ENCODE measurements at regions not wholly inside any gene's neighbourhood (a gene's known extent, or its start where the extent isn't known, plus 50 kb on each side); places are given as distances from the start of the nearest gene placed in this dataset.
A peak's percentile ranks its signal among the peaks of the same experiment; 100 is the strongest.
"Not testable (repeated sequence)": the region's sequence is repeated elsewhere in the genome, so short reads cannot be mapped to it uniquely, and the experiment has no call there.

- Histone ChIP-seq H3K27ac (no peak overlapping the region), H3K27me3 (no peaks in the 10 kb centered on the region), H3K4me2 (no peak overlapping the region), H3K36me3 (no peaks in the 10 kb centered on the region), H3K4me3 (no peak overlapping the region), H4K20me1 (no peaks in the 10 kb centered on the region), H3K4me1 (no peaks in the 10 kb centered on the region), H3K9ac (no peak overlapping the region), H3K9me3 (replicated peaks in 1 of 11) (peaks cover 0 to 5% (median 0%) of the 10 kb centered on the region in 11 experiments; a peak in 3 of 22 replicates)
- TF ChIP-seq Cebpa-rat (IDR thresholded peaks at IDR 0.05) = no peak
Observed at GRCh38 chr12:83896416-83896815, 1016.2 kb downstream of the SLC6A15 start.

DNA sequence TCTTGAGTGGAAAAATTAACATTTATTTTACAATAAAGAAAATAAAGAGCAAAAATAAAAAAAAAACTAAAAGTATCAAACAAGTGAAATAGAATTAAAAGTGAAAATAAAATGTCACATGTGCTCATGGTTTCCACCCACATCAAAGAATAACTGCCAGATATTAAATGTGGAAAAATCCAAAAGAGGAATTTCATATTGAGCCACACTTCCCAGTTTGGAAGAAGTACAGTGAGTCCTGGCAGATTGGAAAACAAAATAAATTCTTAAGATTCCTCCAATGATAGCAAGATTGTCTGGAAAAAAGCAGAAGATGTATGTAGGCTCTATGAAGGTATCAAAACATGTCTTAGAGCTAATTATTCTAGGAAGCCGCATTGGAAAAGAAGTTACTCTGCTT lies 1019.5 kb downstream of the SLC6A15 start:
- H3K9me3 ChIP-seq (replicated peaks in 1 of 11) = 0 out of 22 replicates have a peak, but pooled peaks cover 0 to 8% (median 0%) of the 10 kb centered on the region in 11 experiments
- no peak for TF ChIP-seq Cebpa-rat (IDR thresholded peaks at IDR 0.05)

GRCh38 chr12:83889745-83890144 lies 1022.9 kb downstream of the SLC6A15 start:
- Histone ChIP-seq H4K20me1 (no peaks in the 10 kb centered on the region), H3K9ac (no peak overlapping the region), H3K4me3 (no peak overlapping the region), H3K9me3 (replicated peaks in 1 of 11) (0 out of 22 replicates have a peak, but pooled peaks cover 0 to 8% (median 0%) of the 10 kb centered on the region in 11 experiments), H3K36me3 (no peaks in the 10 kb centered on the region), H3K4me1 (no peaks in the 10 kb centered on the region), H3K27me3 (no peaks in the 10 kb centered on the region), H3K4me2 (no peak overlapping the region), H3K27ac (no peak overlapping the region)
- TF ChIP-seq Cebpa-rat (IDR thresholded peaks at IDR 0.05) = no peak

More for the DNA sequence above, 1019.5 kb downstream of the SLC6A15 start:
- Histone ChIP-seq H3K4me1 (no peaks in the 10 kb centered on the region), H3K4me3 (no peak overlapping the region), H3K27me3 (no peaks in the 10 kb centered on the region), H3K27ac (no peak overlapping the region), H3K36me3 (no peaks in the 10 kb centered on the region), H3K4me2 (no peak overlapping the region), H4K20me1 (no peaks in the 10 kb centered on the region), H3K9ac (no peak overlapping the region)

GRCh38 chr12:83886479-83886878 lies 1026.1 kb downstream of the SLC6A15 start:
- no peak overlapping the region for H3K4me3 ChIP-seq
- no peak for TF ChIP-seq Cebpa-rat (IDR thresholded peaks at IDR 0.05)
- no peak overlapping the region for H3K4me2 ChIP-seq
- H3K27ac ChIP-seq = no peak overlapping the region
- no peaks in the 10 kb centered on the region for H4K20me1 ChIP-seq
- H3K27me3 ChIP-seq = no peaks in the 10 kb centered on the region
- H3K36me3 ChIP-seq = no peaks in the 10 kb centered on the region
- 0 out of 22 replicates have a peak, but pooled peaks cover 0 to 8% (median 0%) of the 10 kb centered on the region in 11 experiments for H3K9me3 ChIP-seq (replicated peaks in 1 of 11)
- no peak overlapping the region for H3K9ac ChIP-seq
- H3K4me1 ChIP-seq = no peaks in the 10 kb centered on the region

GRCh38 chr12:83870921-83871599 lies 1041.5 kb downstream of the SLC6A15 start:
- H4K20me1 ChIP-seq; H3K9me3 ChIP-seq (replicated peaks in 1 of 11); H3K36me3 ChIP-seq; H3K4me2 ChIP-seq; H3K27ac ChIP-seq; H3K9ac ChIP-seq; H3K4me1 ChIP-seq; H3K4me3 ChIP-seq; H3K27me3 ChIP-seq: not testable (repeated sequence)

DNA sequence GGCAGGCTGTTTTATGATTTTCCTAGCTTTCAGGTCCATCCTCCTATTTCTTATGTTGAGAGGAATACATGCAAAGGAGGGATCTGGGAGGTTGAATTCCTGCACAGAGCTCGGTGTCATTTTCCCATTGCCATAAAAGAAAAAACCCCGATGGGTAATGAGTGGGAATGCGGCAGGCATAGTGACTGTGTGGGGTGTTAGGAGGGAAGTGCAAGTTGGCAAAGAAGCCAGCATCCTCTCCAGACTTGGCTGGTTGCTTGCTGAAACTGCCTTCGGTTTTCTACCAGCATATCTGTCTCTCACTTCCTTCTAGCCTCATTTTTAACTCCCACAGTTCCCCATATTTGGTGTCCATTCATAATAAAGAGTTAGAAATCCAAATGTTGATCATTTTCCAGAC lies 1046.1 kb downstream of the SLC6A15 start:
- no peak overlapping the region for H3K4me3 ChIP-seq
- H3K9me3 ChIP-seq (replicated peaks in 1 of 11) = no peaks in the 10 kb centered on the region
- no peak overlapping the region for H3K9ac ChIP-seq
- peaks cover 0 to 10% (median 0%) of the 10 kb centered on the region in 10 experiments; a peak in 2 of 20 replicates for H3K4me1 ChIP-seq
- no peak for TF ChIP-seq Cebpa-rat (IDR thresholded peaks at IDR 0.05)
- no peaks in the 10 kb centered on the region for H3K36me3 ChIP-seq
- peak overlapping the region in 2 of 11 experiments; percentile 8 to 23; a peak in 2 of 22 replicates for H3K4me2 ChIP-seq
- no peaks in the 10 kb centered on the region for H3K27me3 ChIP-seq
- no peaks in the 10 kb centered on the region for H4K20me1 ChIP-seq
- H3K27ac ChIP-seq = no peak overlapping the region

DNA sequence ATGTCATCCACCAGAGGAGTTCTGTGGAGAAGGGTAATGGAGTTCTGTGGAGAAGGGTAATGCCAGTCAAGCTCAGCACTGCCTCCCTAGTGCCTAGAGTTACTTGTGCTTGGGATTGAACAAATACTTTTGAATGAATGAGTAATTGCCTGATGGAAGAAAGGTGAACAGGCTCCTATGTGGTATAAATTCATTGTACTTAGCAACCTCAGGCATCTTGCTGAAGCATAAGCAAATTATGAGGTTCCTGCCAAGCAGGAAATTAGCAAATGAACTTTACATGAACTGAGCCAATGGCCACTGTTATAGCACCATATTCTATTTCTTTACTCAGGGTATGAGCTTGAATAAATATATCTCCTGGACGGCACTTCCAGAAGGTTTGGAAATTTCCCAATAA lies 1047.2 kb downstream of the SLC6A15 start:
- Histone ChIP-seq H3K27me3 (no peaks in the 10 kb centered on the region), H3K4me1 (peaks cover 0 to 10% (median 0%) of the 10 kb centered on the region in 10 experiments; a peak in 3 of 20 replicates), H3K9ac (no peak overlapping the region), H3K36me3 (no peaks in the 10 kb centered on the region), H4K20me1 (no peaks in the 10 kb centered on the region), H3K9me3 (replicated peaks in 1 of 11) (no peaks in the 10 kb centered on the region), H3K4me2 (no peak overlapping the region), H3K27ac (no peak overlapping the region), H3K4me3 (no peak overlapping the region)
- no peak for TF ChIP-seq Cebpa-rat (IDR thresholded peaks at IDR 0.05)

DNA sequence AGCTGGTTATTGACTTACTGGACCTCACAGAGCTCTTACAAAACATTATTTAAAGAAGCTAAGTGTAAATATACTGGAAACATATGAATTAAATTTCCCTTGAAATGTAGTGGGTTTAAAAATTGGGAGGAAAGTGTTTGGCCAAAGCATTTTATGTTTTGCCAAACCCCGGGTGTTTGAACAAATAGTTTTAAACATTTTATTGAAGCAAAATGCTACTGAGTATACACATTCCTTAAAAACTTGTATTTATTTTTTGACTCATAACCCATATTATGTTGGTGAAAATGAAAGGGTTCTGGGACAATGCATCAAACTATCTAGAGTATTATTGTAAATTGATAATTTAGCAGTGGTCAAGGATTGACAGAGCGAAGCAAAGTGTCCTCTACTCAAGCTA lies 1048.5 kb downstream of the SLC6A15 start:
- Histone ChIP-seq H3K27me3 (no peaks in the 10 kb centered on the region), H3K36me3 (no peaks in the 10 kb centered on the region), H3K9ac (no peak overlapping the region), H3K4me1 (peaks cover 0 to 12% (median 0%) of the 10 kb centered on the region in 10 experiments; a peak in 3 of 20 replicates), H3K4me3 (no peak overlapping the region), H3K9me3 (replicated peaks in 1 of 11) (no peaks in the 10 kb centered on the region), H4K20me1 (no peaks in the 10 kb centered on the region), H3K27ac (no peak overlapping the region), H3K4me2 (no peak overlapping the region)
- no peak for TF ChIP-seq Cebpa-rat (IDR thresholded peaks at IDR 0.05)

DNA sequence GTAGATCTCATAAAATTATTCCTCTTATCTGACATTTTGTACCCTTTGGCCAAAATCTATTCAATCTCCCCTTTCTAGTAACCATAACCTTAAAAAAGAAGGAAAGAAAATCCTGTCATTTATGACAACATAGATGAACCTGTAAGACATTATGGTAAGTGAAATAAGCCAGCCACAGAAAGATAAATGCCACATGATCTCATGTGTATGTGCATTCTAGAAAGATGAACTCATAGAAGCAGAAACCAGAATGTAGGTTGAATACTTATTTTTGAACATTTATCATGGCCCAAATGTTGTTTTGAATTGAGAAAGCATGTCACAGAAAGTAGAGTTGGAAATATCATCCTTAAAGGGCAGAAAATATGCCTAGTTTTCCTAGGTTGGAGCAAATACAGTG lies 1053.6 kb downstream of the SLC6A15 start:
- Histone ChIP-seq H4K20me1 (no peaks in the 10 kb centered on the region), H3K9me3 (replicated peaks in 1 of 11) (peaks cover 24 to 37% (median 31%) of the 10 kb centered on the region in 11 experiments), H3K4me2 (no peak overlapping the region), H3K27me3 (no peaks in the 10 kb centered on the region), H3K27ac (no peak overlapping the region), H3K9ac (no peak overlapping the region), H3K4me1 (peaks cover 0 to 3% (median 0%) of the 10 kb centered on the region in 10 experiments; a peak in 1 of 20 replicates), H3K36me3 (no peaks in the 10 kb centered on the region), H3K4me3 (no peak overlapping the region)
- no peak for TF ChIP-seq Cebpa-rat (IDR thresholded peaks at IDR 0.05)

- Histone ChIP-seq H3K9ac (no peak overlapping the region), H3K36me3 (no peaks in the 10 kb centered on the region), H3K27me3 (no peaks in the 10 kb centered on the region), H3K4me2 (no peak overlapping the region), H3K27ac (no peak overlapping the region), H3K4me1 (peaks cover 0 to 3% (median 0%) of the 10 kb centered on the region in 10 experiments; a peak in 1 of 20 replicates), H3K9me3 (replicated peaks in 1 of 11) (peaks cover 24 to 37% (median 31%) of the 10 kb centered on the region in 11 experiments), H4K20me1 (no peaks in the 10 kb centered on the region), H3K4me3 (no peak overlapping the region)
- no peak for TF ChIP-seq Cebpa-rat (IDR thresholded peaks at IDR 0.05)
Observed at GRCh38 chr12:83856803-83857202, 1055.8 kb downstream of the SLC6A15 start.
